Mesenchymal stem cell (in vitro differentiated cells and primary cell): ENCODE measurements at regions not wholly inside any gene's neighbourhood (a gene's known extent, or its start where the extent isn't known, plus 50 kb on each side); places are given as distances from the start of the nearest gene placed in this dataset.

ENCODE experiments used
- DNase-seq: peaks from one replicate; pipeline ENCODE4 v3.0.0-alpha.2; 2013
- H2AFZ ChIP-seq: one replicate; pipeline ENCODE4 v1.6.1; 2013; ENCODE audit warnings: low read depth, mild to moderate bottlenecking, control low read depth, inconsistent platforms, low read length, moderate library complexity
- H2AK5ac ChIP-seq: 2 replicates; pipeline ENCODE4 v1.6.1; 2013; ENCODE audit warnings: low read length, moderate library complexity, mild to moderate bottlenecking, inconsistent platforms; ENCODE audit not compliant: severe bottlenecking
- H2BK120ac ChIP-seq: one replicate; pipeline ENCODE4 v1.6.1; 2013; ENCODE audit warnings: low read depth, mild to moderate bottlenecking, inconsistent platforms, low read length, moderate library complexity
- H2BK12ac ChIP-seq, 2 experiments: one replicate each; pipeline ENCODE4 v1.6.1; 2013; ENCODE audit warnings: inconsistent platforms in 2 of 2, low read length in 2 of 2, mild to moderate bottlenecking in 2 of 2, moderate library complexity in 2 of 2, control low read depth in 1 of 2
- H2BK15ac ChIP-seq: one replicate; pipeline ENCODE4 v1.6.1; 2013; ENCODE audit warnings: mild to moderate bottlenecking, low read depth, inconsistent platforms; ENCODE audit not compliant: poor library complexity, severe bottlenecking
- H2BK5ac ChIP-seq: 2 replicates; pipeline ENCODE4 v1.6.1; 2013; ENCODE audit warnings: low read depth, mild to moderate bottlenecking, low read length, control low read depth, inconsistent platforms; ENCODE audit not compliant: poor library complexity, severe bottlenecking
- H3K14ac ChIP-seq, 2 experiments: one replicate each; pipeline ENCODE4 v1.6.1; 2013; ENCODE audit warnings: inconsistent platforms in 2 of 2, low read length in 2 of 2, control low read depth in 1 of 2, mild to moderate bottlenecking in 1 of 2, moderate library complexity in 1 of 2
- H3K18ac ChIP-seq, 2 experiments: one replicate each; pipeline ENCODE4 v1.6.1; 2013; ENCODE audit warnings: inconsistent platforms in 2 of 2, low read length in 2 of 2, control low read depth in 1 of 2, low read depth in 1 of 2, mild to moderate bottlenecking in 1 of 2
- H3K23ac ChIP-seq, 2 experiments: one replicate each; pipeline ENCODE4 v1.6.1; 2013; ENCODE audit warnings: inconsistent platforms in 2 of 2, low read length in 2 of 2, mild to moderate bottlenecking in 2 of 2, moderate library complexity in 2 of 2, control low read depth in 1 of 2
- H3K27ac ChIP-seq: 2 replicates; pipeline ENCODE4 v1.5.1; 2013; ENCODE audit warnings: mild to moderate bottlenecking, moderate library complexity, low read length, control low read depth, inconsistent platforms; ENCODE audit not compliant: poor library complexity, severe bottlenecking
- H3K27me3 ChIP-seq, 2 experiments: 2 replicates each; pipeline versions ENCODE4 v1.6.1 to v1.7.0; 2013; ENCODE audit warnings: low read length in 2 of 2, mild to moderate bottlenecking in 2 of 2, moderate library complexity in 2 of 2, control low read depth in 1 of 2, inconsistent platforms in 1 of 2; ENCODE audit not compliant: control insufficient read depth in 1 of 2, insufficient read depth in 1 of 2
- H3K36me3 ChIP-seq, 2 experiments: 2 replicates each; pipeline versions ENCODE4 v1.6.1 to v1.7.0; 2013; ENCODE audit warnings: low read length in 2 of 2, control low read depth in 1 of 2, inconsistent platforms in 1 of 2, low read depth in 1 of 2, mild to moderate bottlenecking in 1 of 2; ENCODE audit not compliant: insufficient read depth in 2 of 2, control insufficient read depth in 1 of 2
- H3K4ac ChIP-seq, 2 experiments: one replicate each; pipeline ENCODE4 v1.6.1; 2013; ENCODE audit warnings: inconsistent platforms in 2 of 2, low read length in 2 of 2, mild to moderate bottlenecking in 2 of 2, moderate library complexity in 2 of 2, control low read depth in 1 of 2, low read depth in 1 of 2
- H3K4me1 ChIP-seq: 2 replicates; pipeline ENCODE4 v1.6.1; 2013; ENCODE audit warnings: low read depth, low read length, control low read depth; ENCODE audit not compliant: control insufficient read depth, insufficient read depth
- H3K4me2 ChIP-seq: 2 replicates; pipeline ENCODE4 v1.6.1; 2013; ENCODE audit warnings: low read length, mild to moderate bottlenecking, inconsistent platforms; ENCODE audit not compliant: poor library complexity, severe bottlenecking
- H3K4me3 ChIP-seq, 2 experiments: 2 replicates each; pipeline versions ENCODE4 v1.5.1 to v1.7.0; 2013; ENCODE audit warnings: low read length in 2 of 2, mild to moderate bottlenecking in 2 of 2, control low read depth in 1 of 2, low read depth in 1 of 2; ENCODE audit not compliant: insufficient read depth in 1 of 2
- H3K79me1 ChIP-seq: replicated peaks from 2 replicates; pipeline ENCODE4 v1.6.1; 2013; ENCODE audit warnings: mild to moderate bottlenecking, control low read depth, low read length, inconsistent platforms; ENCODE audit not compliant: poor library complexity, severe bottlenecking
- H3K9ac ChIP-seq: 2 replicates; pipeline ENCODE4 v1.7.0; 2013; ENCODE audit warnings: mild to moderate bottlenecking, low read length, moderate library complexity
- H3K9me3 ChIP-seq: 2 replicates; pipeline ENCODE4 v1.7.0; 2013; ENCODE audit warnings: mild to moderate bottlenecking, low read length; ENCODE audit not compliant: control insufficient read depth
- H4K8ac ChIP-seq: one replicate; pipeline ENCODE4 v1.6.1; 2013; ENCODE audit warnings: inconsistent platforms, mild to moderate bottlenecking, low read length, moderate library complexity
- H4K91ac ChIP-seq: one replicate; pipeline ENCODE4 v1.6.1; 2013; ENCODE audit warnings: mild to moderate bottlenecking, low read length, inconsistent platforms
- WGBS: methylation state at CpG from one replicate; pipeline ENCODE4 v1.1.7; 2013; ENCODE audit warnings: mixed read lengths; 5-methylcytosine and 5-hydroxymethylcytosine counted together

DNA sequence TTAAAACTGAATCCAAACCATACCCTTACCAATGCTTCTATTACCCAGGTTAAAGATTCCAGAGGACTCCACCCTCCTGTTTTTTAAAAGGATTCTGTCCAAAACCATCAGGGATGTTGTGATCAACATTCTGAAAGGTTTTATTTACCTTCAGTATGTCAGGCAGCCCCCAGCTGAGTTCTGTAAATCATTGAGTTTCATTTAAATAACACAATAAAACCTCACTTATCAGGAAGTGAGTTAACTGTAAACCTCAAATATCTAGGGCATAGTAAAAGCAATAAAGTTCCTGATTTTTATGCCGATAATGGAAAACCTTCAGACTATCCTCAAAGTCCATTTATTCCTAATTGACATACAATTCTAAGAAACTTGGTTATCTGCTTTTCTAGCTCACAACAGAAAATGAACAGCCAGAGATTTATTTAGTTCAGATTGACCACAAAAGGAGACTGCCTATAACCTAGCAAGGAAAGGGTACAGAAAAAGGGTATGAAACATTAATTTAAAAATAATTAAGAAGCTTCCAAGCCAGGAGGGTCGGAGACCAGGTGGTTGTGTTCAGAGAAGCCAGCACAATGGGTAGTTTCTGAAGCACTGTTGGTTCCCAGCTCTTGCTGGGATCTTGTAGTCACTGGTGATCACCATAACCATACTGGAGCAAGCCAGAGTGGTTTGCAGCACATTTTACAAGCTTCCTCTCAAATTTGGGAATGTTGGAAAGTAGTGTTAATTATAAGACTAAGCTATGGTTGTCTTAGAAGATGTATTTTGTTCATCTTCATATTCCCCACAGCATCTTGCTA, 336.4 kb upstream of the FMN2 start:
- Histone ChIP-seq H3K36me3 (no peaks in the 10 kb centered on the region), H2AFZ (no peak overlapping the region), H2BK15ac (no peak overlapping the region), H3K23ac (no peak overlapping the region), H3K27ac (no peak overlapping the region), H3K9ac (no peak overlapping the region), H3K18ac (no peak overlapping the region), H4K8ac (no peak overlapping the region), H3K9me3 (no peaks in the 10 kb centered on the region), H3K27me3 (no peaks in the 10 kb centered on the region), H2BK5ac (no peak overlapping the region), H3K14ac (no peak overlapping the region), H3K4me1 (no peaks in the 10 kb centered on the region), H4K91ac (no peak overlapping the region), H3K4me3 (no peak overlapping the region), H2BK12ac (no peak overlapping the region), H2BK120ac (no peak overlapping the region), H2AK5ac (no peak overlapping the region), H3K4ac (no peak overlapping the region), H3K79me1 (no peaks in the 10 kb centered on the region), H3K4me2 (no peak overlapping the region)
- DNase-seq: no peak
- 62% methylated on average over 2 of the region's 2 CpGs for WGBS

GRCh38 chr1:239757716-239758115, 334.0 kb upstream of the FMN2 start:
- no peaks in the 10 kb centered on the region for H3K36me3 ChIP-seq
- H2BK15ac ChIP-seq: no peak overlapping the region
- no peak overlapping the region for H3K23ac ChIP-seq
- no peak overlapping the region for H3K9ac ChIP-seq
- no peak overlapping the region for H2AFZ ChIP-seq
- H2BK5ac ChIP-seq: no peak overlapping the region
- H2BK120ac ChIP-seq: no peak overlapping the region
- no peak overlapping the region for H3K14ac ChIP-seq
- no peaks in the 10 kb centered on the region for H3K79me1 ChIP-seq
- H3K18ac ChIP-seq: no peak overlapping the region
- no peaks in the 10 kb centered on the region for H3K9me3 ChIP-seq
- DNase-seq: no peak
- H4K8ac ChIP-seq: no peak overlapping the region
- H2BK12ac ChIP-seq: no peak overlapping the region
- peaks cover 2% of the 10 kb centered on the region for H3K4me1 ChIP-seq
- no peak overlapping the region for H3K4ac ChIP-seq
- H3K4me3 ChIP-seq: no peak overlapping the region
- no peak overlapping the region for H2AK5ac ChIP-seq
- no peak overlapping the region for H4K91ac ChIP-seq
- H3K27me3 ChIP-seq: no peaks in the 10 kb centered on the region
- no peak overlapping the region for H3K27ac ChIP-seq
- 86% methylated on average over 2 of the region's 2 CpGs for WGBS
- no peak overlapping the region for H3K4me2 ChIP-seq

- Histone ChIP-seq H3K4me1 (peaks cover 2% of the 10 kb centered on the region), H3K9ac (no peak overlapping the region), H3K27ac (no peak overlapping the region), H2AK5ac (no peak overlapping the region), H3K9me3 (no peaks in the 10 kb centered on the region), H3K23ac (no peak overlapping the region), H2BK5ac (no peak overlapping the region), H3K18ac (no peak overlapping the region), H4K91ac (no peak overlapping the region), H3K4ac (no peak overlapping the region), H2BK12ac (no peak overlapping the region), H3K36me3 (no peaks in the 10 kb centered on the region), H2AFZ (no peak overlapping the region), H4K8ac (no peak overlapping the region), H3K79me1 (no peaks in the 10 kb centered on the region), H3K27me3 (no peaks in the 10 kb centered on the region), H2BK15ac (no peak overlapping the region), H2BK120ac (no peak overlapping the region), H3K14ac (no peak overlapping the region), H3K4me3 (no peak overlapping the region), H3K4me2 (no peak overlapping the region)
- no peak for DNase-seq
- WGBS: 91% methylated on average over 3 of the region's 3 CpGs
These were observed 332.9 kb upstream of the FMN2 start for GRCh38 chr1:239758756-239759155.

GRCh38 chr1:239761509-239761908, 330.2 kb upstream of the FMN2 start:
- H3K36me3 ChIP-seq: no peaks in the 10 kb centered on the region
- no peak overlapping the region for H2BK5ac ChIP-seq
- H3K4ac ChIP-seq: no peak overlapping the region
- no peak overlapping the region for H2AFZ ChIP-seq
- H4K91ac ChIP-seq: no peak overlapping the region
- H3K14ac ChIP-seq: no peak overlapping the region
- H3K4me3 ChIP-seq: no peak overlapping the region
- no peaks in the 10 kb centered on the region for H3K79me1 ChIP-seq
- H3K9me3 ChIP-seq: no peaks in the 10 kb centered on the region
- no peak overlapping the region for H2BK120ac ChIP-seq
- no peak overlapping the region for H4K8ac ChIP-seq
- H2AK5ac ChIP-seq: no peak overlapping the region
- no peak overlapping the region for H3K9ac ChIP-seq
- no peak for DNase-seq
- H3K27me3 ChIP-seq: no peaks in the 10 kb centered on the region
- no peak overlapping the region for H3K23ac ChIP-seq
- peaks cover 2% of the 10 kb centered on the region for H3K4me1 ChIP-seq
- no peak overlapping the region for H2BK12ac ChIP-seq
- no peak overlapping the region for H3K27ac ChIP-seq
- no peak overlapping the region for H3K18ac ChIP-seq
- H3K4me2 ChIP-seq: no peak overlapping the region
- 87% methylated on average over 8 of the region's 8 CpGs for WGBS
- no peak overlapping the region for H2BK15ac ChIP-seq
